NCI-H2107 (cell line): ENCODE measurements at regions not wholly inside any gene's neighbourhood (a gene's known extent, or its start where the extent isn't known, plus 50 kb on each side); places are given as distances from the start of the nearest gene placed in this dataset.
"Not testable (repeated sequence)": the region's sequence is repeated elsewhere in the genome, so short reads cannot be mapped to it uniquely, and the experiment has no call there.

ENCODE experiments used
- DNase-seq: peaks from one replicate; lab custom pipeline; 2025; lab: John Stamatoyannopoulos, UW

- no peak for DNase-seq
Measured at GRCh38 chrY:7806592-7807515, 895.3 kb upstream of the AMELY start.

DNA sequence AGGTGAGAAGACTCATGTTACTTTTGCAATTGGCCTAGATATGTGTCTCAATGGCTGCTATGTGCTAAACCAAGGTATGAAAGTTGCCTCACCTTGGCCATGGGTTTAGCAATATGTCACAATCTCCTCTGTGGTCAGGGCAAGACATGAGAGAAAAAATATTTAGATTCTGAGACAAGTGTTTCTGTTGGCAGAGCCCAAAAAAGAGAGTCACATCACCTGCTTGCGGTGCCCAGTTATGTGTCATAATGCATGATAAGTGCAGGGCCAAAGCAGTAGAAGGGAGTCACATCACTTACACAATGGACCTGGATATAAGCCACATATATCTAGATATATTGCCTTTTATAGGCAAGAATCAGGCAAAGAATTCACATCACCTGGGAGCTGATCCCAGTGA lies 894.1 kb upstream of the AMELY start:
- DNase-seq, result no peak

DNA sequence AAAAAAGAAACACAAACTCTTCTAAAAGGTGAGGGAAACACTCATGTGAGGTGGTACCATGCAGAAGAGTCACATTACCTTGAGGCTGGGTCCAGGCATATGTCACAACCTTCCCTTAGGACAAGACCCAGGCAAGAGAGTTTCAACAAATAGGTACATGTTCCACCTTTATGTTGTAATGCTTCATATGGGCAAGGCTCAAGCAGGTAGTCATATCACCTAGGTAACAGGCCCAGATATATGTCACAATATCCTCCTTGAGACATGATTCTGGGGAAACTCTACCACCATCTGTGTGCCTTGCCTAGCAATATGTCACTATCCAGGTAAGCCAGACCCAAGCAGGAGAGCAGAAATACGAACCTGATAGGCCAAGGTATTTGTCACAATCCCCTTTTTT lies 892.2 kb upstream of the AMELY start:
- no peak for DNase-seq

- DNase-seq, result no peak
Measured at GRCh38 chrY:7796128-7796527, 884.6 kb upstream of the AMELY start.

DNA sequence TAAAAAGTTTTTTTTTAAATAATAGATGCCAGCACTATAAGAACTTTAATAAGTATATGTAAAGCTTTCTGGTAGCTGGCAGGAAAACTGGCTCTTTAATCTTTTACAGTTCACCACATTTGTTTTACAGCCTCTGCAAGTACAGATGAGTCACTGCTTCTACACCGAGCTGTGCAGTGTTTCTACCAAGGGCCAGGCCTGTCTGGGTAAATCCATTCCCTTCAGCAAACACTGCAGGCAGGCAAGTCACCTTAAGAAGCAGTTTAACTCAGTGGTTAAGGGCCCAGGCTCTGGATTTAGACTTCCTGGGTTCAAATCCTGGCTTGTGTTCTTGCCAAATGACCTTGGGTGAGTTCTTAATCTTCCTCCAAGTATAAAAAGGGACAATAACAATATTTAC lies 882.9 kb upstream of the AMELY start:
- DNase-seq, result no peak

DNA sequence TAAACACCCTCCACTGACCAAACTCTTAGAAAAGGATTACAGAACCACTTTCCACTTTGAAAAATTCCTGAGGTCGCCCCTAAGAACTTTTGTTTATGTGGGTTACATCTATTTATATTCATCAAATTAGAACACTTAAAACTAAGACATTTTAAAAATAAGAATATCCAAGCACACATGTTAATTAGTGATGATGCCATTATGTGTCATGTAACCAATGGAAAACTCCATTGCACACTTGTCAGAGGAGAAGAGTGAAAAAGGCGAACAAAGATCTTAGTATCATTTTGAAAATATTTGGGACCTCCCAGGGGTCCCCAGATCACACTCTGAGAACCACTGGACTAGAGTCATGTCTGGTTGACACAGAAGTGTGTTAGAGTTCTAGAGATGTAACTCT lies 882.4 kb upstream of the AMELY start:
- DNase-seq, result no peak

DNA sequence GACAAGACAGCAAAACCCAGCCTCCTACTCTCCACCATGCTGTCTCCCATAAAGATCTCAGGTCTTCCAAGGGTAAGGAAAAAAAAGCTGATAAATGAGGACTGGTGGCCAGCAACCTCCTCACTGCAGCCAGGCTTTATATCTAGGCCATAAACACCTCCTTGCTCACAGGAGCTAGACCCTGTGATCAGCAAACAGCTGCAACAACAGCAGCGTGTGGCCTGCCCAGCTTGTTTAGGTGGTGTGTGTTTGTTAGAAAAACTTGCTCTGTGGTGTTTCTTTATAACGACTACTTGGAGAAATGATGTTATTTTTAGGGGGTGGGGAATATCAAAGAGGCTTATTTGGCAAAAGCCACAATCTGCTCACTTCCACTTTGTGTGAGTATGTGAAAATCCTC lies 880.9 kb upstream of the AMELY start:
- no peak for DNase-seq

GRCh38 chrY:7781501-7781900 lies 869.9 kb upstream of the AMELY start:
- no peak for DNase-seq

- DNase-seq, result not testable (repeated sequence)
Measured at GRCh38 chrY:7775436-7775835, 863.9 kb upstream of the AMELY start.

- DNase-seq, result no peak
Measured at GRCh38 chrY:7771771-7772170, 860.2 kb upstream of the AMELY start.

GRCh38 chrY:7769790-7770375 lies 858.3 kb upstream of the AMELY start:
- no peak for DNase-seq

GRCh38 chrY:7768901-7769300 lies 857.3 kb upstream of the AMELY start:
- no peak for DNase-seq

DNA sequence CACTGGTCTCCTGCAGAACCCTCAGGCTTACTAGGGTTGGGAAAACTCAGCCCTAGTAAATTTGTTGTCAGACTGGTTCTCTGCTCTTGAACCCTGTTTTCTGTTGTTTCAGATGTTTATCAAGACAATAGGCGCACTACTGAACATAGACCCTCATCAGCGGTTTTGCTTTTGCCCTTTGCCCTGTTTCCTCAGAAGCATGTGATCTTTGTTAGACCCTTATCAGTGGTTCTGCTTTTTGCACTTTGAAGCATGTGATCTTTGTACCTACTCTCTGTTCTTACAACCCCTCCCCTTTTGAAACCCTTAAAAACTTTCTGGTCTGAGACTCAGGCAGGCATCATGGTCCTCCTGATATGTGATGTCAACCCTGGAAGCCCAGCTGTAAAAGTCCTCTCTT lies 842.2 kb upstream of the AMELY start:
- DNase-seq, result no peak

DNA sequence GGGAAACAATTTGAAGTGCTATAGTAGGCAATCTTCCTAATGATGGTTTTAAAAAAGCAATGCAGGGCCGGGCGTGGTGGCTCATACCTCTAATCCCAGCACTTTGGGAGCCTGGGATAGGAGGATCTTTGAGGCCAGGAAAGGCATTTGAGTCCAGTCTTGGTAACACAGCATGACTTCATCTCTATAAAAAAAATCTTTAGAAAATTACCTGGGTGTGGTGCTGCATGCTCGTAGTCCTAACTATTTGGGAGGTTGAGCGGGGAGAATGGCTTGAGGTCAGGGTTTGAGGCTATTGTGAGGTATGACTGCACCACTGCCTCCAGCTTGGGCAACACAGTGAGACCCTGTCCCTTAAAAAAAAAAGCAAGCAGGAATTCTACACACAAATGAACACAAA lies 835.2 kb upstream of the AMELY start:
- DNase-seq, result no peak

- no peak for DNase-seq
Measured at GRCh38 chrY:7745581-7745901, 834.0 kb upstream of the AMELY start.

GRCh38 chrY:7744691-7745580 lies 833.4 kb upstream of the AMELY start:
- DNase-seq, result no peak

GRCh38 chrY:7736847-7737365 lies 825.4 kb upstream of the AMELY start:
- DNase-seq, result no peak

- no peak for DNase-seq
Measured at GRCh38 chrY:7731651-7732050, 820.1 kb upstream of the AMELY start.

DNA sequence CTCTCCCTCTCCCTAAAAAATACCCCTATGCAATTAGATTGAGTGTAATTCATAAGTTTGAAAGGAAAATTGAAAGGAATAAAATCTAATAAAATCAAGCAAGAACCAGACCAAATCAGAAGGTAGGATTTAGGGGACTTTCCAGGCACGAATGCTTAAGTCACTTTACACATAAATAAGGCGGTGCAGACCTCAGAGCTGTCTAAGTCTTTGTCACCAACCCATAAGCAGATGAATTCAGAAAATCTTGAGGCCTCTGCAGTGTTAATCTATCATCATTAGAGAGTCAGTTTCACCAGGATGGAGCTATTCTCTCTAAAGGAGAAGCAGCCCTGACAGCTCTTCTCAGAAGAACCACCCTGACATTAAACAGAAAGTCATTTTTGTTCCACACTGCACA lies 819.1 kb upstream of the AMELY start:
- DNase-seq, result no peak

DNA sequence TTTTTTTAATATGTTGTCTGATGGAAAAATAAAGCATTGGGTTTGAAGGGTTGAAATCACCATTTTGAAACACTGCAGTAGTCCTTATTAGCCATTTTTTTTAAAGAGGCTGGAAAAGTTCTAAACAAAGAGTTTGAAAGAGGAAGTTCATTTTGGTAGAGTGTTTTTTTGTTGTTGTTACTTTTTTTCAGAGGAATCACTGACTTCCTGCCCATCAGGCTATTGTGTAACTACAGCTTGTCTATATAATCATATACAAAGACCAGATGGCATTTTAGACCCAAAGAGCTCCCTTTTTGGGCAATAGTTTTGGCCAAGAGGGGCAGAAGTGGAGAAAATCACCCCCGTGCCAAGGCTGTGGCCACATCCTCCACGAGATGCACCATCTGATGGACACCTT lies 818.5 kb upstream of the AMELY start:
- no peak for DNase-seq

GRCh38 chrY:7729318-7730011 lies 817.9 kb upstream of the AMELY start:
- DNase-seq, result peak; percentile 2

- no peak for DNase-seq
Measured at GRCh38 chrY:7728935-7729317, 817.4 kb upstream of the AMELY start.
